GM18502 (cell line): ENCODE measurements at regions not wholly inside any gene's neighbourhood (a gene's known extent, or its start where the extent isn't known, plus 50 kb on each side); places are given as distances from the start of the nearest gene placed in this dataset.
"Not testable (repeated sequence)": the region's sequence is repeated elsewhere in the genome, so short reads cannot be mapped to it uniquely, and the experiment has no call there.

Experiments
- ATAC-seq: cut with Tn5 transposase; IDR thresholded peaks from one replicate; pipeline ENCODE4 v1.9.1; 2021; ENCODE audit warnings: mild to moderate bottlenecking; ENCODE audit not compliant: unreplicated experiment, poor library complexity

DNA sequence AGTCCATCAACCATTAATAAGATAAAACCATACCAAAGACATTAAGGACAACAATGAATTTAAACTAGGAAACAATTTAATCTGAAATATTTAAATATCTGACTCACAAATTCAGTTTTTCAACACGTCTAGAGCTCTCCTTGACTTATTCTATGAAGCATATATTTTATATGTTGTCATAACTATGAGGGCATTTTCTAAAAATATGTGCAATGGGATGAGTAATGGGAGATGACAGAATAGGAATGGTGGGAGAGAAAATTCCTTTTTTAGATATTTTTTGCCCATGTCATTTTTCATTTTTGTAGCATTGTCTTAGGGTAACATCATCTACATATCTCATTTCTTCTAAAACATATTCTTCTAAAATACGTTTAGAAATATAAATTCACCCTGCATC is 79.2 kb upstream of the CDH2 start:
- no peak for ATAC-seq

DNA sequence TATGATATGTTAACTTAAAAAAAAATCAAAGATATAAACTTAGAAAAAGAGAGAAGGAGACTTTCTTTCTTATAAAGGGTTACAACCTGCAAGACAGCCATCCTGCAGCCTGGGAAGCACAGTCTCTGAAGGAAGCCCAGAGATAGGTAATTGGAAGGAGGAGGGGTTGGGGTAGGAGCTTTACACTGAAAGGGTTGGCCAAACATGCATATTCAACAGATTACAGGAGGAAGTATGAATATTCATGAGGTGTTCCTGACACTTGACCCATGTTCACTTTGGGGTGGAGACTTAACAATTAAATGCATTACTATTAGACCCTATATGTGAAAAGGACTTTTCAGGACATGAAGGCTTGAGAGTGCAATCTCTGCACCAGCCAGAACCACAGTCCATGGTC is 71.7 kb upstream of the CDH2 start:
- ATAC-seq = no peak

DNA sequence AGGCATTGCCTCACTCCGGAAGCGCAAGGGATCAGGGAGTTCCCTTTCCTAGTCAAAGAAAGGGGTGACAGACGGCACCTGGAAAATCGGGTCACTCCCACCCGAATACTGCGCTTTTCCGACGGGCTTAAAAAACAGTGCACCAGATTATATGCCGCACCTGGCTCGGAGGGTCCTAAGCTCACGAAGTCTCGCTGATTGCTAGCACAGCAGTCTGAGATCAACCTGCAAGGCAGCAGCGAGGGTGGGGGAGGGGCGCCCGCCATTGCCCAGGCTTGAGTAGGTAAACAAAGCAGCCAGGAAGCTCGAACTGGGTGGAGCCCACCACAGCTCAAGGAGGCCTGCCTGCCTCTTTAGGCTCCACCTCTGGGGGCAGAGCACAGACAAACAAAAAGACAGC is 63.7 kb upstream of the CDH2 start:
- ATAC-seq = not testable (repeated sequence)

DNA sequence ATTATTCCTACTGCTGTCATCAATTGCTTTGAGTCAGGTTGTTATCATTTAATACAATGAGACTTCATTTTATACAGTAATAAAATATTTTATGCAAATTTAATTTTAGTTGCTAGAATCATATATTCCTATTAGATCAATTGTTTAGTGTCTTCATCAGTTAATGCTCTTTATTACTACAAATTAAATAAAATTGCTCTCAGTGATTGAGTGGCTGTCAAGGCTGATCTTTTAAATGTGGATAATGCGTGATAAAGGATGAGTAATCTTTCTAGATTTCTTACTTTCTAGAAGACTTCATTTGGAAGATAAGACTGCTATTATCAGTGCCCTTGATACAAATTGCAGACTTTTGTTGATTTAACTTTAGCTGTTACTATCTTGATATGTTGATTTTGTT is 59.6 kb upstream of the CDH2 start:
- ATAC-seq = no peak
